Tibial nerve (tissue), 4 donors: ENCODE measurements at regions not wholly inside any gene's neighbourhood (a gene's known extent, or its start where the extent isn't known, plus 50 kb on each side); places are given as distances from the start of the nearest gene placed in this dataset.

Experiments used
- CTCF ChIP-seq, 5 experiments: fragments of 200-600 bp in 3 of 5; fragments of 450-650 bp in 2 of 5; sonication (generic) in 3 of 5; IDR thresholded peaks; one replicate each; pipeline ENCODE4 v1.5.1; 2016 to 2019; ENCODE audit warnings: antibody characterized with exemption in 5 of 5, mild to moderate bottlenecking in 3 of 5, moderate library complexity in 2 of 5
- EP300 ChIP-seq, 2 donors: sonication (generic); formaldehyde crosslinking; IDR thresholded peaks; one replicate each; pipeline ENCODE4 v1.6.1; 2017; ENCODE audit warnings: antibody characterized with exemption in 2 of 2, mild to moderate bottlenecking in 1 of 2
- POLR2A ChIP-seq, 2 donors: fragments of 450-650 bp; IDR thresholded peaks; one replicate each; pipeline ENCODE4 v1.6.1; 2017; ENCODE audit warnings: antibody characterized with exemption in 2 of 2, mild to moderate bottlenecking in 2 of 2, moderate library complexity in 2 of 2

DNA sequence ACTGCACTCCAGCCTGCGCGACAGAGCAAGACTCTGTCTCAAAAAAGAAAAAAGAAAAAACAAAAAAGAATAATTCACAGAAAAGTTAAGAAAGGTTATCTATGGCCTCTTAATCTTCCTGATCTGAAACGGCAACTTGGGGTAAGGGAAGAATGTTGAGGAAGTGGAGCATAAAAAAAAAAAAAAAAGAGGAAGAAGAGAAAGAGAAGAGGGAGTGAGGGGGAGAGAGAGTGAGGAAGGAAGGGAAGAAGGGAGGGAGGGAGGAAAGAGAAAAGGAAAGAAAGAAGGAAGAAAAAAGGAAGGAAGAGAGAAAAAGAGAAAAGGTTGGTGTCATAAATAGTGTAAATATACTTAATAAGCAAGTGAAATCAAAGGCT is 68.9 kb upstream of the NCOA3 start:
- TF ChIP-seq CTCF (IDR thresholded peaks at IDR 0.05) (no peak), EP300 (IDR thresholded peaks at IDR 0.05) (no peak), POLR2A (IDR thresholded peaks at IDR 0.05) (no peak)
